K562 (cell line): ENCODE measurements at regions not wholly inside any gene's neighbourhood (a gene's known extent, or its start where the extent isn't known, plus 50 kb on each side); places are given as distances from the start of the nearest gene placed in this dataset.
A peak's percentile ranks its signal among the peaks of the same experiment; 100 is the strongest.

Experiments
- ATAC-seq: fragments of 200-7000 bp; cut with Tn5 transposase; 3 replicates; pipeline ENCODE4 v1.9.1; 2020; ENCODE audit warnings: moderate library complexity
- BruUV-seq: library from RNA; stranded (reverse); fragments of 400-500 nt; replicated peaks from 2 replicates; lab custom pipeline; 2021; lab: Mats Ljungman, UMichigan
- CTCF ChIA-PET: fragments of 300-600 bp; formaldehyde crosslinking; extraction: SDS; loops from one replicate; lab custom pipeline; 2021; ENCODE audit warnings: low intra/inter-chr PET ratio; lab: Yijun Ruan, JAX
- POLR2A ChIA-PET: fragments of 300-600, 350-650 bp; sonication (Branson Sonifier 250); formaldehyde crosslinking; extraction: SDS; loops from one replicate; lab custom pipeline; 2021; ENCODE audit warnings: antibody characterized with exemption, inconsistent platforms; lab: Yijun Ruan, JAX
- DNase-seq, 4 experiments: peaks; one replicate each; pipeline versions ENCODE4 v3.0.0 to v3.0.0-alpha.2; 2011 to 2018; ENCODE audit warnings: low spot score in 3 of 4, mixed read lengths in 3 of 4; ENCODE audit errors: extremely low read depth in 1 of 4
- FAIRE-seq: peaks from 2 replicates; lab custom pipeline; 2011; peaks lifted over from hg19 to GRCh38; lab: Jason Lieb, UNC
- H2AFZ ChIP-seq: 2 replicates; pipeline ENCODE4 v1.6.0; 2011; ENCODE audit warnings: low read depth, low read length, control low read depth, inconsistent platforms
- H3K27ac ChIP-seq: fragments of 200-600 bp; 3 replicates; pipeline ENCODE4 v1.8.0; 2011; ENCODE audit warnings: low read depth, mild to moderate bottlenecking, control low read depth, inconsistent platforms, low read length, moderate library complexity, mixed read lengths; ENCODE audit errors: extremely low read depth
- H3K27me3 ChIP-seq, 2 experiments: fragments of 300-600 bp in 1 of 2; 2 replicates in 1 of 2; 3 replicates in 1 of 2; pipeline versions ENCODE4 v1.6.0 to v1.8.0; 2011; ENCODE audit warnings: inconsistent platforms in 2 of 2, low read length in 2 of 2, mild to moderate bottlenecking in 1 of 2, mixed read lengths in 1 of 2, moderate library complexity in 1 of 2; ENCODE audit not compliant: control insufficient read depth in 2 of 2, insufficient read depth in 2 of 2
- H3K36me3 ChIP-seq: fragments of 300-600 bp; 3 replicates; pipeline ENCODE4 v1.8.0; 2011; ENCODE audit warnings: mild to moderate bottlenecking, low read length, inconsistent platforms; ENCODE audit not compliant: control insufficient read depth, insufficient read depth
- H3K4me1 ChIP-seq, 2 experiments: fragments of 200-600 bp in 1 of 2; replicated peaks in 1 of 2; 2 replicates in 1 of 2; 3 replicates in 1 of 2; pipeline versions ENCODE4 v1.5.1 to v1.8.0; 2011; ENCODE audit warnings: inconsistent platforms in 2 of 2, low read length in 2 of 2, mild to moderate bottlenecking in 1 of 2, mixed read lengths in 1 of 2, moderate library complexity in 1 of 2; ENCODE audit not compliant: control insufficient read depth in 2 of 2, insufficient read depth in 2 of 2
- H3K4me2 ChIP-seq: 2 replicates; pipeline ENCODE4 v1.6.1; 2011; ENCODE audit warnings: low read length, control low read depth, inconsistent platforms, mixed read lengths; ENCODE audit not compliant: insufficient read depth
- H3K4me3 ChIP-seq: fragments of 200-600 bp; sonication (generic), shearing (Covaris generic); 2 replicates; pipeline ENCODE4 v1.5.1; 2016; ENCODE audit warnings: control low read depth, inconsistent platforms
- H3K79me2 ChIP-seq: fragments of 200-600 bp; 3 replicates; pipeline ENCODE4 v1.8.0; 2011; ENCODE audit warnings: low read length, inconsistent platforms; ENCODE audit not compliant: control insufficient read depth, insufficient read depth
- H3K9ac ChIP-seq, 2 experiments: 2 replicates each; pipeline versions ENCODE4 v1.6.0 to v1.6.1; 2011; ENCODE audit warnings: low read depth in 2 of 2, low read length in 2 of 2, control low read depth in 1 of 2, inconsistent platforms in 1 of 2, mild to moderate bottlenecking in 1 of 2, mixed read lengths in 1 of 2; ENCODE audit not compliant: insufficient read depth in 1 of 2
- H3K9me1 ChIP-seq: one replicate; pipeline ENCODE4 v1.6.0; 2011; ENCODE audit warnings: inconsistent platforms, mild to moderate bottlenecking, low read length, moderate library complexity; ENCODE audit not compliant: control insufficient read depth, insufficient read depth
- H3K9me3 ChIP-seq: replicated peaks from 2 replicates; pipeline ENCODE4 v1.5.1; 2011; ENCODE audit warnings: low read depth, low read length, inconsistent platforms; ENCODE audit not compliant: control insufficient read depth, insufficient read depth
- H4K20me1 ChIP-seq: replicated peaks from 2 replicates; pipeline ENCODE4 v1.6.1; 2011; ENCODE audit warnings: low read length, inconsistent platforms, mixed read lengths; ENCODE audit not compliant: control insufficient read depth, insufficient read depth
- CTCF ChIP-seq, 3 experiments: IDR thresholded peaks in 2 of 3; conservative IDR thresholded peaks in 1 of 3; 2 replicates each; pipeline ENCODE4 v1.5.1; 2011 to 2012; ENCODE audit warnings: low read length in 3 of 3, mild to moderate bottlenecking in 3 of 3, control low read depth in 2 of 3, improper control_type of control experiment in 1 of 3, inconsistent platforms in 1 of 3, low read depth in 1 of 3, mixed read lengths in 1 of 3, moderate library complexity in 1 of 3; ENCODE audit not compliant: insufficient read depth in 2 of 3
- FUS ChIP-seq: fragments of 200-400 bp; formaldehyde crosslinking; optimal IDR thresholded peaks from 2 replicates; pipeline ENCODE3; 2017; ENCODE audit warnings: low read depth, low read length
- MYBL2 ChIP-seq, 2 experiments: fragments of 450-650 bp in 1 of 2; sonication (generic) in 1 of 2; formaldehyde crosslinking in 1 of 2; IDR thresholded peaks; 2 replicates each; pipeline versions ENCODE4 v1.6.1 to v1.8.1; 2017 to 2022; ENCODE audit warnings: borderline replicate concordance in 1 of 2, inconsistent platforms in 1 of 2, low read depth in 1 of 2, mild to moderate bottlenecking in 1 of 2, missing genetic modification reagents in 1 of 2, moderate library complexity in 1 of 2
- RAD21 ChIP-seq, 2 experiments: fragments of 250-450 bp in 1 of 2; fragments of 450-650 bp in 1 of 2; sonication (Bioruptor Pico) in 1 of 2; formaldehyde crosslinking in 1 of 2; IDR thresholded peaks in 1 of 2; conservative IDR thresholded peaks in 1 of 2; 2 replicates each; pipeline versions ENCODE4 v1.4.0 to v1.8.0; 2020 to 2022; ENCODE audit warnings: mild to moderate bottlenecking in 2 of 2, moderate library complexity in 1 of 2
- WGBS: fragments of 100-300 bp; shearing (Covaris generic); methylation state at CpG from one replicate; pipeline ENCODE4 v1.1.6; 2016; ENCODE audit warnings: low coverage, mixed read lengths; ENCODE audit not compliant: insufficient coverage; ENCODE audit errors: missing lambda C conversion rate; 5-methylcytosine and 5-hydroxymethylcytosine counted together
- in situ Hi-C: fragments of 300-500 bp; cut with MboI; formaldehyde crosslinking; loops from 4 replicates; pipeline ENCODE4 v1.15.0; 2018; ENCODE audit warnings: inconsistent platforms, mixed read lengths
- intact Hi-C: fragments of 100-400 bp; cut with micrococcal nuclease; formaldehyde crosslinking; loops from 2 replicates; pipeline ENCODE4 v1.14.2; 2022
- TF ChIP-seq, protein P1 (sequence below), 2 experiments: fragments of 450-650 bp; formaldehyde crosslinking in 1 of 2; IDR thresholded peaks; 2 replicates each; pipeline versions ENCODE4 v1.4.0 to v1.6.1; 2014 to 2020; ENCODE audit warnings: mild to moderate bottlenecking in 2 of 2, borderline replicate concordance in 1 of 2, low read depth in 1 of 2

- intact Hi-C loops: loop anchor here (5.0 kb wide), 1 partner anchor 526 kb away; no protein-coding TSS in a partner anchor
- in situ Hi-C loops: loop anchor here (5.0 kb wide), 1 partner anchor 521 kb away; the partner anchor contains the start of gene PDGFRA
- no peaks in the 10 kb centered on the region; a peak in 1 of 5 replicates for H3K4me1 ChIP-seq
- 0% methylated on average over 8 of the region's 8 CpGs for WGBS
- peaks cover 0 to 11% of the 10 kb centered on the region in 2 experiments; a peak in 2 of 5 replicates for H3K27me3 ChIP-seq
- H3K79me2 ChIP-seq: no peaks in the 10 kb centered on the region
- DNase-seq (peak; percentile 13 to 38 (median 20)), ATAC-seq (peak; percentile 75), FAIRE-seq (peak; percentile 69)
- H3K9me3 ChIP-seq: no peaks in the 10 kb centered on the region
- TF ChIP-seq RAD21 (CRISPR knock-in tag; conservative IDR thresholded peaks at IDR 0.05 in 1 of 2, IDR thresholded peaks at IDR 0.05 in 1 of 2) (peak; percentile 30 to 53), MYBL2 (IDR thresholded peaks at IDR 0.05; ENCODE audit: low read depth) (no peak), MYBL2 (CRISPR knock-in tag; IDR thresholded peaks at IDR 0.05; ENCODE audit: borderline replicate concordance) (no peak), FUS (no peak), CTCF (IDR thresholded peaks at IDR 0.05 in 2 of 3, conservative IDR thresholded peaks at IDR 0.05 in 1 of 3; ENCODE audit: insufficient read depth in 2 of 3, low read depth in 1 of 3, low read length in 3 of 3) (peak; percentile 46 to 62 (median 61); a peak in 5 of 6 replicates)
- TF ChIP-seq, protein P1, sequence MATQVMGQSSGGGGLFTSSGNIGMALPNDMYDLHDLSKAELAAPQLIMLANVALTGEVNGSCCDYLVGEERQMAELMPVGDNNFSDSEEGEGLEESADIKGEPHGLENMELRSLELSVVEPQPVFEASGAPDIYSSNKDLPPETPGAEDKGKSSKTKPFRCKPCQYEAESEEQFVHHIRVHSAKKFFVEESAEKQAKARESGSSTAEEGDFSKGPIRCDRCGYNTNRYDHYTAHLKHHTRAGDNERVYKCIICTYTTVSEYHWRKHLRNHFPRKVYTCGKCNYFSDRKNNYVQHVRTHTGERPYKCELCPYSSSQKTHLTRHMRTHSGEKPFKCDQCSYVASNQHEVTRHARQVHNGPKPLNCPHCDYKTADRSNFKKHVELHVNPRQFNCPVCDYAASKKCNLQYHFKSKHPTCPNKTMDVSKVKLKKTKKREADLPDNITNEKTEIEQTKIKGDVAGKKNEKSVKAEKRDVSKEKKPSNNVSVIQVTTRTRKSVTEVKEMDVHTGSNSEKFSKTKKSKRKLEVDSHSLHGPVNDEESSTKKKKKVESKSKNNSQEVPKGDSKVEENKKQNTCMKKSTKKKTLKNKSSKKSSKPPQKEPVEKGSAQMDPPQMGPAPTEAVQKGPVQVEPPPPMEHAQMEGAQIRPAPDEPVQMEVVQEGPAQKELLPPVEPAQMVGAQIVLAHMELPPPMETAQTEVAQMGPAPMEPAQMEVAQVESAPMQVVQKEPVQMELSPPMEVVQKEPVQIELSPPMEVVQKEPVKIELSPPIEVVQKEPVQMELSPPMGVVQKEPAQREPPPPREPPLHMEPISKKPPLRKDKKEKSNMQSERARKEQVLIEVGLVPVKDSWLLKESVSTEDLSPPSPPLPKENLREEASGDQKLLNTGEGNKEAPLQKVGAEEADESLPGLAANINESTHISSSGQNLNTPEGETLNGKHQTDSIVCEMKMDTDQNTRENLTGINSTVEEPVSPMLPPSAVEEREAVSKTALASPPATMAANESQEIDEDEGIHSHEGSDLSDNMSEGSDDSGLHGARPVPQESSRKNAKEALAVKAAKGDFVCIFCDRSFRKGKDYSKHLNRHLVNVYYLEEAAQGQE (IDR thresholded peaks at IDR 0.05; ENCODE audit: borderline replicate concordance): peak; percentile 4; the same call in 1 of the 2 replicates
- TF ChIP-seq, protein P1 (CRISPR knock-in tag; IDR thresholded peaks at IDR 0.05; ENCODE audit: low read depth): no peak
- H3K4me2 ChIP-seq: no peak overlapping the region
- H3K9me1 ChIP-seq: no peaks in the 10 kb centered on the region
- H4K20me1 ChIP-seq: no peaks in the 10 kb centered on the region
- H3K27ac ChIP-seq: no peak overlapping the region
- no TSS peak for BruUV-seq
- H2AFZ ChIP-seq: no peak overlapping the region
- H3K36me3 ChIP-seq: no peaks in the 10 kb centered on the region
- CTCF ChIA-PET: no interaction called here
- POLR2A ChIA-PET: no interaction called here
- no peak overlapping the region for H3K4me3 ChIP-seq
- no peak overlapping the region for H3K9ac ChIP-seq
Observed at GRCh38 chr4:53706422-53707032, 115.2 kb upstream of the LNX1 start.
